ENCODE measurements at regions not wholly inside any gene's neighbourhood (a gene's known extent, or its start where the extent isn't known, plus 50 kb on each side); places are given as distances from the start of the nearest gene placed in this dataset.

GRCh38 chr4:81350040-81350439 lies 121.7 kb downstream of the RASGEF1B start:
- TF ChIP-seq CTCF (IDR thresholded peaks at IDR 0.05; ENCODE audit: insufficient read depth, low read length, poor library complexity, severe bottlenecking) (no peak), EZH2phosphoT487 (conservative IDR thresholded peaks at IDR 0.05; ENCODE audit: low read length) (no peak)
